ENCODE measurements at regions not wholly inside any gene's neighbourhood (a gene's known extent, or its start where the extent isn't known, plus 50 kb on each side); places are given as distances from the start of the nearest gene placed in this dataset.

GRCh38 chr4:22047793-22048192 lies 99.2 kb upstream of the KCNIP4 start:
- TF ChIP-seq, protein P1, sequence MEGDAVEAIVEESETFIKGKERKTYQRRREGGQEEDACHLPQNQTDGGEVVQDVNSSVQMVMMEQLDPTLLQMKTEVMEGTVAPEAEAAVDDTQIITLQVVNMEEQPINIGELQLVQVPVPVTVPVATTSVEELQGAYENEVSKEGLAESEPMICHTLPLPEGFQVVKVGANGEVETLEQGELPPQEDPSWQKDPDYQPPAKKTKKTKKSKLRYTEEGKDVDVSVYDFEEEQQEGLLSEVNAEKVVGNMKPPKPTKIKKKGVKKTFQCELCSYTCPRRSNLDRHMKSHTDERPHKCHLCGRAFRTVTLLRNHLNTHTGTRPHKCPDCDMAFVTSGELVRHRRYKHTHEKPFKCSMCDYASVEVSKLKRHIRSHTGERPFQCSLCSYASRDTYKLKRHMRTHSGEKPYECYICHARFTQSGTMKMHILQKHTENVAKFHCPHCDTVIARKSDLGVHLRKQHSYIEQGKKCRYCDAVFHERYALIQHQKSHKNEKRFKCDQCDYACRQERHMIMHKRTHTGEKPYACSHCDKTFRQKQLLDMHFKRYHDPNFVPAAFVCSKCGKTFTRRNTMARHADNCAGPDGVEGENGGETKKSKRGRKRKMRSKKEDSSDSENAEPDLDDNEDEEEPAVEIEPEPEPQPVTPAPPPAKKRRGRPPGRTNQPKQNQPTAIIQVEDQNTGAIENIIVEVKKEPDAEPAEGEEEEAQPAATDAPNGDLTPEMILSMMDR (IDR thresholded peaks at IDR 0.05; ENCODE audit: low read depth, low read length, missing control alignments) = no peak
- no peak overlapping the region for H3K27ac ChIP-seq
- in situ Hi-C loops (cut with HindIII; ENCODE audit: low pct_ligation_motif_present, low sequenced_read_pairs) = no loop called here
- H3K27me3 ChIP-seq (replicated peaks) = no peaks in the 10 kb centered on the region
- no peak overlapping the region for H3K4me3 ChIP-seq (ENCODE audit: low read depth, low read length)
- H3K36me3 ChIP-seq (replicated peaks) = no peaks in the 10 kb centered on the region
- DNase-seq = no peak

- Histone ChIP-seq H3K36me3 (replicated peaks) (no peaks in the 10 kb centered on the region), H3K27me3 (replicated peaks) (no peaks in the 10 kb centered on the region), H3K27ac (no peak overlapping the region), H3K4me3 (ENCODE audit: low read depth, low read length) (no peak overlapping the region)
- in situ Hi-C loops (cut with HindIII; ENCODE audit: low pct_ligation_motif_present, low sequenced_read_pairs) = no loop called here
- TF ChIP-seq, protein P1 (IDR thresholded peaks at IDR 0.05; ENCODE audit: low read depth, low read length, missing control alignments) = no peak
- DNase-seq = no peak
These were observed 96.6 kb upstream of the KCNIP4 start for GRCh38 chr4:22045051-22045630.

- TF ChIP-seq, protein P1 (IDR thresholded peaks at IDR 0.05; ENCODE audit: low read depth, low read length, missing control alignments) = no peak
- Histone ChIP-seq H3K36me3 (replicated peaks) (no peaks in the 10 kb centered on the region), H3K4me3 (ENCODE audit: low read depth, low read length) (no peak overlapping the region), H3K27ac (no peak overlapping the region), H3K27me3 (replicated peaks) (no peaks in the 10 kb centered on the region)
- in situ Hi-C loops (cut with HindIII; ENCODE audit: low pct_ligation_motif_present, low sequenced_read_pairs) = no loop called here
- DNase-seq = no peak
These were observed 82.9 kb upstream of the KCNIP4 start for GRCh38 chr4:22031423-22031822.

DNA sequence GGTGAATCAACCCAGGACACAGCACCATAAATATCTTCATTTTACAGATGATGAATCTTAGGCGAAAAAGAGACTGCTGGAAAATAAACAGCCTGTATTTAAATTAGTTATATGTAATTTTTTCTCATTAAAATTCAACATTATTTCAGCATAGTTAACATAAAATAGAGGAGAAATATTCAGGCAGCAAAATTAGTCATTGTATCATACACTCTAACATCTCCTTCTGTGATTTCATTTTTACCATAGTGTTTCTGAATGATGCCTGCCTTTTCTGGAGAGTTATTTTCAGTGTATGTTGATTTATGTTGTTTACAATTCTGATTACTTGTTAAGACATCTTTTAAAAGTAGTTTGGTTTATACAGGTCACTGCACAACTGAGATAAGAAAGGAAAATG lies 82.3 kb upstream of the KCNIP4 start:
- H3K36me3 ChIP-seq (replicated peaks) = no peaks in the 10 kb centered on the region
- H3K27ac ChIP-seq = no peak overlapping the region
- no peaks in the 10 kb centered on the region for H3K27me3 ChIP-seq (replicated peaks)
- in situ Hi-C loops (cut with HindIII; ENCODE audit: low pct_ligation_motif_present, low sequenced_read_pairs) = no loop called here
- H3K4me3 ChIP-seq (ENCODE audit: low read depth, low read length) = no peak overlapping the region
- no peak for DNase-seq
- TF ChIP-seq, protein P1 (IDR thresholded peaks at IDR 0.05; ENCODE audit: low read depth, low read length, missing control alignments) = no peak

DNA sequence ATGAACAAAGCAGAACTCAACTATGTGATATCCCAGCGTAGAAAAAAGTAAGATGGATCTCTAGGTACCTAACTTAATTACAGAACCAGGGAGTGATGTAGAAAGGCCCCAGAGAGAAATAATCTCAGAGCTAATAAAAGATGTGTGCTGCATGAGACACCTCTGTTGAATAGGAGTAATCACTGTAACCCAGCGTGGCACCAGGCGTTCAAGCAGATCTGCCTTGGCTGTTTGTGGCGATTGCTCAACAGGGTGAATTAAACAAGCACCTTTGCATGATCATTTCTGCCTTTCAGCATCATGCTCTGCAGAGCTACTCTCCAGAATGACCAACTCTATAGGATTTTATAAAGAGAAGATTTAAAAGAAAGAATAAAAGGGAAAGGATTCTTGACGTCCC lies 81.7 kb upstream of the KCNIP4 start:
- Histone ChIP-seq H3K36me3 (replicated peaks) (no peaks in the 10 kb centered on the region), H3K4me3 (ENCODE audit: low read depth, low read length) (no peak overlapping the region), H3K27ac (no peak overlapping the region), H3K27me3 (replicated peaks) (no peaks in the 10 kb centered on the region)
- TF ChIP-seq, protein P1 (IDR thresholded peaks at IDR 0.05; ENCODE audit: low read depth, low read length, missing control alignments) = no peak
- no peak for DNase-seq
- in situ Hi-C loops (cut with HindIII; ENCODE audit: low pct_ligation_motif_present, low sequenced_read_pairs) = no loop called here

GRCh38 chr4:22029803-22030202 lies 81.2 kb upstream of the KCNIP4 start:
- in situ Hi-C loops (cut with HindIII; ENCODE audit: low pct_ligation_motif_present, low sequenced_read_pairs) = no loop called here
- no peaks in the 10 kb centered on the region for H3K27me3 ChIP-seq (replicated peaks)
- DNase-seq = no peak
- no peak overlapping the region for H3K27ac ChIP-seq
- no peaks in the 10 kb centered on the region for H3K36me3 ChIP-seq (replicated peaks)
- TF ChIP-seq, protein P1 (IDR thresholded peaks at IDR 0.05; ENCODE audit: low read depth, low read length, missing control alignments) = no peak
- no peak overlapping the region for H3K4me3 ChIP-seq (ENCODE audit: low read depth, low read length)

Data from brain microvascular endothelial cell (primary cell).